GM18502 (cell line): ENCODE measurements at regions not wholly inside any gene's neighbourhood (a gene's known extent, or its start where the extent isn't known, plus 50 kb on each side); places are given as distances from the start of the nearest gene placed in this dataset.
"Not testable (repeated sequence)": the region's sequence is repeated elsewhere in the genome, so short reads cannot be mapped to it uniquely, and the experiment has no call there.

Experiments
- ATAC-seq: cut with Tn5 transposase; IDR thresholded peaks from one replicate; pipeline ENCODE4 v1.9.1; 2021; ENCODE audit warnings: mild to moderate bottlenecking; ENCODE audit not compliant: unreplicated experiment, poor library complexity

DNA sequence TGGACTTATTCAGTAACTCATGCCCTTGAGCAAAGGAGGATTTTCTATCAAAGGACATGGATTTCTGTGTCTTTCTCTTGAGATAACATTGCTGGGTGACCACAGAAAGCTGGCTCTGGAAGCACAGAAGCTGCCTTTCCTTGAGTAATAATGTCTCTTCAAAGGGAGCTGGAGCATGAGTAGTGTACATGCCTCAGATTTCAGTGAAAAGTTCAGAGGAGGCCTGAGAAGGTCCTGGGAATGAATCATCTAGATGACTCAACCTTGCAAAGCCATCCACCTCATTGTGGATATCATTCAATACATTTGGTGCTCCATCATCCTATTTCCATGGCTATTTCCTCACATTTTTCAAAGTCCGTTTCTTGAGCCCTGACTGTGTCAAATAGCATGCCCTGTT lies 77.6 kb upstream of the OR4M2 start:
- not testable (repeated sequence) for ATAC-seq

- peak; percentile 75 for ATAC-seq
Measured at GRCh38 chr15:21989117-21989516, 91.2 kb upstream of the OR4M2 start.

- not testable (repeated sequence) for ATAC-seq
Measured at GRCh38 chr15:21983820-21984219, 96.5 kb upstream of the OR4M2 start.

DNA sequence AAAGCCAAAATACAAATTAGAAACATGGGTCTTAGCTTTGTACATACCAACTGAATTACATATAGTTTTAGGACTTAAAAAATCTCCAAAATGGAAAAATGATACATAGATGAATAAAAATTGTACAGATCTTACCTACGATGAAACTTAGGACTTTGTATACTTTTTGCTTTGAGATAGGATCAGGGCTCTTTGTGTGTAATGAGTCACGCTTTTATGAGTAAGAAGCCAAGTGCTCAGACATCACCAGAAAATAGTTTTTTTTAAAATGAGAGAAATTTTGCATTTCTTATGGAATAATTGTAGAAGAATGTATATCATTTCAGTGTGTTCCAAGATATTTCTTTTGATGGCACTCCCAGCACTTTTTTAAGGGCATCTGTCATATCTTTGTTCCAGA lies 100.4 kb upstream of the OR4M2 start:
- not testable (repeated sequence) for ATAC-seq

DNA sequence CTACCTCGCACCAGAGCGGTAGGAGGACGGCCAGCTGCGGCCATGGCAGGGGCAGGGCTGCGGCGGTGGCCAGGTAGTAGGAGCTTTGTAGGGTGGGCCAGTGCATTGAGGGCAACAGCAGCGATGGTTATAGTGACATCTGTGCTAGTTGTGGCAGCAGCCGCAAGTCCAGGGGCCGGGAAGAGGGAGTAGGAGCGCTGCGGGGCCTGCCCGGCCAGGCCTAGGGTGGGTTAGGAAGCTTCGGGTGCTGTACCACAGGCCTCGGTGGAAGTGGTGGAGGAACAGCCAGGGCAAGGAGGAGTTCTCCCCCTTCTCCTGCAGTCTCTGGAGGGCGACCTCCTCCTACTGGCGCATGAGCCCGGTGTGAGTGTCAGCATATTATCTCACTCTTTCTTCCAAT lies 76.2 kb upstream of the POTEB start:
- not testable (repeated sequence) for ATAC-seq

DNA sequence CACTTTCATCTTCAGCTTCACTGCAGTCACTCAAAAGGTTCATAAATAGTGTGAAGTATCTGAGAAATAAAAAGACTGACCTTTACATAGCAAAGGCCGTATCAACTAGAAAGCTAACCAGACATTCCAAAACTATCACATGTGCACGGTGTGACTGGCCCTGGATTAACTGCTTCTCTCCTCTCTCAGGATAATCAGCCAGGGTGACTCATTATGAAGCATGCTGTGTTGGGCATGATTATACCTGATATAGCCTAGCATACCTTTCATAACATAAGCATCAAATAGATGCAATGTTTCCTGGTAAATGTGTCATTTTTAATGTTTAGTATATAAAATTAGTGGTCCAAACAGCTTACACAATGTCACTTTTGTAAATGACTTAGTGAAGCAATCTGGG lies 62.8 kb upstream of the POTEB start:
- not testable (repeated sequence) for ATAC-seq
